GM12874 (cell line): ENCODE measurements at regions not wholly inside any gene's neighbourhood (a gene's known extent, or its start where the extent isn't known, plus 50 kb on each side); places are given as distances from the start of the nearest gene placed in this dataset.

Experiments used
- CTCF ChIP-seq: IDR thresholded peaks from 2 replicates; pipeline ENCODE4 v1.5.1; 2011; ENCODE audit warnings: low read depth, mild to moderate bottlenecking, control low read depth, low read length, moderate library complexity; ENCODE audit not compliant: insufficient read depth

GRCh38 chr11:122273476-122274191 lies 157.6 kb upstream of the BLID start:
- no peak for TF ChIP-seq CTCF

GRCh38 chr11:122271745-122272144 lies 155.7 kb upstream of the BLID start:
- TF ChIP-seq CTCF = no peak

GRCh38 chr11:122271137-122271536 lies 155.1 kb upstream of the BLID start:
- no peak for TF ChIP-seq CTCF

- TF ChIP-seq CTCF = no peak
These were observed 154.5 kb upstream of the BLID start for GRCh38 chr11:122270535-122270934.

GRCh38 chr11:122269824-122270223 lies 153.8 kb upstream of the BLID start:
- no peak for TF ChIP-seq CTCF

- no peak for TF ChIP-seq CTCF
These were observed 152.7 kb upstream of the BLID start for GRCh38 chr11:122268601-122269130.

GRCh38 chr11:122267602-122268001 lies 151.6 kb upstream of the BLID start:
- no peak for TF ChIP-seq CTCF
